ENCODE measurements at regions not wholly inside any gene's neighbourhood (a gene's known extent, or its start where the extent isn't known, plus 50 kb on each side); places are given as distances from the start of the nearest gene placed in this dataset.

DNA sequence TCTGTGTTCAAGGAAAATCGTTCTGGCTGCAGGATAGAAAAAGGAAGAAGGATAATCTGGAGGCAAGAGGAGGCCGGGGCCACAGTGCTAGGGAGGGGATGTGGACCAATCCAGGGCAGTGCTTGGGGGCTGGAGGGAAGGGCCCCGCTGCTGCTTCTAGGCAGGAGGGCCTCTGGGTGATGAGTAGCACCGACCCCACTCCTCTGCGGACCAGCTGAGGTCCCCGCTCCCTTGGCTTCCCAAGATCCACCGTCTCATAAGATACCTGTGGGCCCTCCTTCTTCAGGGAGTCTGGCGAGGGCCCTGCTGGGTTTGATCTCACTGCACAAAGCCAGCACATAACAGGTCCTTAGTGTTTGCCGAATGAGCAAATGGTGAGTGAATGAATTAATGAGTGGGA is 93.5 kb upstream of the MVB12B start:
- H3K79me2 ChIP-seq (ENCODE audit: control insufficient read depth, insufficient read depth, low read length) = no peaks in the 10 kb centered on the region
- no peak overlapping the region for H3K27ac ChIP-seq (ENCODE audit: extremely low read depth, low read depth, low read length)
- no peak for ATAC-seq
- no peaks in the 10 kb centered on the region for H3K4me1 ChIP-seq (replicated peaks in 1 of 2; ENCODE audit: control insufficient read depth in 2 of 2, insufficient read depth in 2 of 2, low read length in 2 of 2)
- no peak overlapping the region for H3K9ac ChIP-seq (ENCODE audit: insufficient read depth in 1 of 2, low read depth in 2 of 2, low read length in 2 of 2)
- H3K4me3 ChIP-seq = no peak overlapping the region
- ChIA-PET POLR2A (no interaction called here), CTCF (ENCODE audit: low intra/inter-chr PET ratio) (no interaction called here)
- in situ Hi-C loops (cut with MboI) = loop anchor here (5.0 kb wide), 1 partner anchor 821 kb away; no protein-coding TSS in a partner anchor
- intact Hi-C loops (cut with micrococcal nuclease) = no loop called here
- no TSS peak for BruUV-seq (replicated peaks)
- H3K9me1 ChIP-seq (ENCODE audit: control insufficient read depth, insufficient read depth, low read length) = no peaks in the 10 kb centered on the region
- WGBS (ENCODE audit: insufficient coverage, low coverage, missing lambda C conversion rate) = 3% methylated on average over 8 of the region's 9 CpGs
- no peak for DNase-seq (ENCODE audit: extremely low read depth in 1 of 4, low spot score in 3 of 4)
- no peaks in the 10 kb centered on the region for H3K36me3 ChIP-seq (ENCODE audit: control insufficient read depth, insufficient read depth, low read length)
- no peak for FAIRE-seq
- H3K4me2 ChIP-seq (ENCODE audit: insufficient read depth, low read length) = no peak overlapping the region
- TF ChIP-seq HDAC2 (IDR thresholded peaks at IDR 0.05) (no peak), ZNF778 (CRISPR knock-in tag; IDR thresholded peaks at IDR 0.05) (no peak), ADNP (tag; IDR thresholded peaks at IDR 0.05) (no peak), SPI1 (IDR thresholded peaks at IDR 0.05; ENCODE audit: borderline replicate concordance, low read depth, low read length) (no peak), CBX1 (IDR thresholded peaks at IDR 0.05; ENCODE audit: low read depth) (no peak), SP1 (CRISPR knock-in tag; IDR thresholded peaks at IDR 0.05) (no peak), ZNF384 (IDR thresholded peaks at IDR 0.05; ENCODE audit: low read depth, low read length) (no peak), EP400 (IDR thresholded peaks at IDR 0.05) (no peak), ZNF212 (CRISPR knock-in tag; IDR thresholded peaks at IDR 0.05) (no peak), NR2C1 (IDR thresholded peaks at IDR 0.05) (no peak), NR2C1 (tag; IDR thresholded peaks at IDR 0.05) (no peak), CHD4 (IDR thresholded peaks at IDR 0.05; ENCODE audit: insufficient read depth, insufficient replicate concordance, low read depth, low read length, poor library complexity, severe bottlenecking) (no peak), ETV5 (CRISPR knock-in tag; IDR thresholded peaks at IDR 0.05; ENCODE audit: low read depth) (no peak), RBBP5 (IDR thresholded peaks at IDR 0.05; ENCODE audit: borderline replicate concordance, insufficient read depth, low read length, poor library complexity, severe bottlenecking) (no peak), ILK (tag; IDR thresholded peaks at IDR 0.05; ENCODE audit: borderline replicate concordance, low read depth) (no peak), HEY1 (CRISPR knock-in tag; IDR thresholded peaks at IDR 0.05; ENCODE audit: borderline replicate concordance) (no peak), ZNF586 (CRISPR knock-in tag; conservative IDR thresholded peaks at IDR 0.05) (no peak)
- TF ChIP-seq, protein P1, sequence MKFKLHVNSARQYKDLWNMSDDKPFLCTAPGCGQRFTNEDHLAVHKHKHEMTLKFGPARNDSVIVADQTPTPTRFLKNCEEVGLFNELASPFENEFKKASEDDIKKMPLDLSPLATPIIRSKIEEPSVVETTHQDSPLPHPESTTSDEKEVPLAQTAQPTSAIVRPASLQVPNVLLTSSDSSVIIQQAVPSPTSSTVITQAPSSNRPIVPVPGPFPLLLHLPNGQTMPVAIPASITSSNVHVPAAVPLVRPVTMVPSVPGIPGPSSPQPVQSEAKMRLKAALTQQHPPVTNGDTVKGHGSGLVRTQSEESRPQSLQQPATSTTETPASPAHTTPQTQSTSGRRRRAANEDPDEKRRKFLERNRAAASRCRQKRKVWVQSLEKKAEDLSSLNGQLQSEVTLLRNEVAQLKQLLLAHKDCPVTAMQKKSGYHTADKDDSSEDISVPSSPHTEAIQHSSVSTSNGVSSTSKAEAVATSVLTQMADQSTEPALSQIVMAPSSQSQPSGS (CRISPR knock-in tag; IDR thresholded peaks at IDR 0.05) = no peak
- TF ChIP-seq, protein P2, sequence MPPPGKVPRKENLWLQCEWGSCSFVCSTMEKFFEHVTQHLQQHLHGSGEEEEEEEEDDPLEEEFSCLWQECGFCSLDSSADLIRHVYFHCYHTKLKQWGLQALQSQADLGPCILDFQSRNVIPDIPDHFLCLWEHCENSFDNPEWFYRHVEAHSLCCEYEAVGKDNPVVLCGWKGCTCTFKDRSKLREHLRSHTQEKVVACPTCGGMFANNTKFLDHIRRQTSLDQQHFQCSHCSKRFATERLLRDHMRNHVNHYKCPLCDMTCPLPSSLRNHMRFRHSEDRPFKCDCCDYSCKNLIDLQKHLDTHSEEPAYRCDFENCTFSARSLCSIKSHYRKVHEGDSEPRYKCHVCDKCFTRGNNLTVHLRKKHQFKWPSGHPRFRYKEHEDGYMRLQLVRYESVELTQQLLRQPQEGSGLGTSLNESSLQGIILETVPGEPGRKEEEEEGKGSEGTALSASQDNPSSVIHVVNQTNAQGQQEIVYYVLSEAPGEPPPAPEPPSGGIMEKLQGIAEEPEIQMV (tag; conservative IDR thresholded peaks at IDR 0.05; ENCODE audit: low read depth) = no peak
- H2AFZ ChIP-seq (ENCODE audit: low read depth, low read length) = no peak overlapping the region
- no peaks in the 10 kb centered on the region for H3K9me3 ChIP-seq (replicated peaks; ENCODE audit: control insufficient read depth, insufficient read depth, low read depth, low read length)
- no peaks in the 10 kb centered on the region for H4K20me1 ChIP-seq (replicated peaks; ENCODE audit: control insufficient read depth, insufficient read depth, low read length)
- H3K27me3 ChIP-seq (ENCODE audit: control insufficient read depth in 2 of 2, insufficient read depth in 2 of 2, low read length in 2 of 2) = peaks cover 11 to 41% of the 10 kb centered on the region in 2 experiments; a peak in 4 of 5 replicates

Data from K562 (cell line).